CD4-positive, alpha-beta T cell (primary cell): ENCODE measurements at regions not wholly inside any gene's neighbourhood (a gene's known extent, or its start where the extent isn't known, plus 50 kb on each side); places are given as distances from the start of the nearest gene placed in this dataset.

Experiments used
- ATAC-seq: fragments of 200-7000 bp; cut with Tn5 transposase; one replicate; pipeline ENCODE4 v1.10.0; 2022; ENCODE audit warnings: mild to moderate bottlenecking; ENCODE audit not compliant: poor library complexity
- CTCF ChIA-PET: fragments of 350-600 bp; sonication (Branson Sonifier 250); formaldehyde crosslinking; loops from one replicate; lab custom pipeline; 2021; ENCODE audit warnings: antibody characterized with exemption, inconsistent platforms; lab: Charles Lee
- POLR2A ChIA-PET: fragments of 350-600 bp; sonication (Branson Sonifier 250); formaldehyde crosslinking; loops from one replicate; lab custom pipeline; 2021; ENCODE audit warnings: antibody characterized with exemption, inconsistent platforms; lab: Charles Lee
- DNase-seq, 14 experiments: peaks; one replicate each; pipeline ENCODE4 v3.0.0-alpha.2; 2013 to 2020; ENCODE audit warnings: mixed read lengths in 2 of 14
- H3K27ac ChIP-seq, 2 donors: one replicate each; pipeline versions ENCODE4 v1.5.1 to v1.7.0; 2013; ENCODE audit warnings: low read length in 2 of 2, low read depth in 1 of 2, mild to moderate bottlenecking in 1 of 2
- H3K27me3 ChIP-seq, 2 experiments: 1 replicate in 1 of 2; 2 replicates in 1 of 2; pipeline versions ENCODE4 v1.6.1 to v1.7.0; 2013; ENCODE audit warnings: low read length in 2 of 2, control low read depth in 1 of 2, mild to moderate bottlenecking in 1 of 2, moderate library complexity in 1 of 2; ENCODE audit not compliant: insufficient read depth in 2 of 2, control insufficient read depth in 1 of 2
- H3K36me3 ChIP-seq: one replicate; pipeline ENCODE4 v1.6.1; 2013; ENCODE audit warnings: low read length, control low read depth; ENCODE audit not compliant: insufficient read depth
- H3K4me1 ChIP-seq: one replicate; pipeline ENCODE4 v1.6.1; 2013; ENCODE audit warnings: low read length, control low read depth; ENCODE audit not compliant: insufficient read depth
- H3K4me3 ChIP-seq: one replicate; pipeline ENCODE4 v1.5.1; 2013; ENCODE audit warnings: mild to moderate bottlenecking, low read length, moderate library complexity
- H3K9me3 ChIP-seq, 2 experiments: 1 replicate in 1 of 2; 2 replicates in 1 of 2; pipeline versions ENCODE4 v1.6.1 to v1.7.0; 2013; ENCODE audit warnings: low read length in 2 of 2, mild to moderate bottlenecking in 2 of 2, control low read depth in 1 of 2, moderate library complexity in 1 of 2; ENCODE audit not compliant: control insufficient read depth in 1 of 2, insufficient read depth in 1 of 2
- H3K27ac Mint-ChIP-seq: one replicate; pipeline ENCODE4 v1.8.0; 2020; ENCODE audit warnings: mixed read lengths
- H3K27me3 Mint-ChIP-seq: one replicate; pipeline ENCODE4 v1.8.0; 2021; ENCODE audit warnings: mixed read lengths
- H3K36me3 Mint-ChIP-seq: one replicate; pipeline ENCODE4 v1.8.0; 2021; ENCODE audit warnings: low read depth, mixed read lengths
- H3K4me1 Mint-ChIP-seq: one replicate; pipeline ENCODE4 v1.8.0; 2021; ENCODE audit warnings: low read depth, mixed read lengths
- H3K4me3 Mint-ChIP-seq: one replicate; pipeline ENCODE4 v1.8.0; 2020; ENCODE audit warnings: mild to moderate bottlenecking, mixed read lengths
- H3K9me3 Mint-ChIP-seq: one replicate; pipeline ENCODE4 v1.8.0; 2020; ENCODE audit warnings: mixed read lengths
- CTCF ChIP-seq: fragments of 200-600 bp; IDR thresholded peaks from one replicate; pipeline ENCODE4 v1.8.0; 2022; ENCODE audit warnings: antibody characterized with exemption, mild to moderate bottlenecking
- intact Hi-C, 2 experiments: fragments of 100-400 bp; cut with DNase I in 1 of 2; cut with micrococcal nuclease in 1 of 2; formaldehyde crosslinking; loops; one replicate each; pipeline versions ENCODE4 v1.15.1 to v1.9.0; 2023 to 2025; cut with DNase I, micrococcal nuclease

DNA sequence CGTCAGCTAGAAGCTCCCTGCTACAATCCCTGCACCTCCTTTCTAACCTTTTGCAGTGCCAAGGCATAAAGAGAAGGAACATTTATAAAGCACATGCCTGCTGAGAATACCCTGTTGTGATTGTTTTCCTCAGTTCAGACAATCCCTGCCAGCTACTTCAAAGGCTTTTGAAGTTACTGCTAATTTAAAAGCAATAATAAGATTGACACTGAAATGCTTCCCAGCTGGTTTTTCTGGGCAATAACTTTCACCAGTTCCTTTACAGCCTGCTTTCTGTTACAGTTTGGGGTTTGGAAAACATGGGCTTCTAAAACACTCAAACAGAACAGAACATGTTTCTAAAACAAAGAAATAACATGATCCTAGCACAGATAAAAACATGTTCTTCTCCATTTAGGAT, 232.3 kb upstream of the CPEB2 start:
- H3K27me3 ChIP-seq, result peaks cover 0 to 4% of the 10 kb centered on the region in 2 experiments
- H3K27ac ChIP-seq, result no peak overlapping the region
- Mint-ChIP-seq H3K4me3 (no peak overlapping the region), H3K9me3 (no peaks in the 10 kb centered on the region), H3K27ac (no peak overlapping the region), H3K36me3 (no peaks in the 10 kb centered on the region), H3K4me1 (no peaks in the 10 kb centered on the region), H3K27me3 (peaks cover 28% of the 10 kb centered on the region)
- ChIA-PET POLR2A (no interaction called here), CTCF (no interaction called here)
- no peak for TF ChIP-seq CTCF
- no peak for DNase-seq
- H3K9me3 ChIP-seq, result no peaks in the 10 kb centered on the region
- no peaks in the 10 kb centered on the region for H3K36me3 ChIP-seq
- H3K4me3 ChIP-seq, result no peak overlapping the region
- H3K4me1 ChIP-seq, result no peaks in the 10 kb centered on the region
- ATAC-seq, result no peak
- intact Hi-C loops, result no loop called here

- CTCF ChIA-PET, result no interaction called here
- H3K4me3 Mint-ChIP-seq, result no peak overlapping the region
Measured at GRCh38 chr4:14771094-14771493, 231.2 kb upstream of the CPEB2 start.

DNA sequence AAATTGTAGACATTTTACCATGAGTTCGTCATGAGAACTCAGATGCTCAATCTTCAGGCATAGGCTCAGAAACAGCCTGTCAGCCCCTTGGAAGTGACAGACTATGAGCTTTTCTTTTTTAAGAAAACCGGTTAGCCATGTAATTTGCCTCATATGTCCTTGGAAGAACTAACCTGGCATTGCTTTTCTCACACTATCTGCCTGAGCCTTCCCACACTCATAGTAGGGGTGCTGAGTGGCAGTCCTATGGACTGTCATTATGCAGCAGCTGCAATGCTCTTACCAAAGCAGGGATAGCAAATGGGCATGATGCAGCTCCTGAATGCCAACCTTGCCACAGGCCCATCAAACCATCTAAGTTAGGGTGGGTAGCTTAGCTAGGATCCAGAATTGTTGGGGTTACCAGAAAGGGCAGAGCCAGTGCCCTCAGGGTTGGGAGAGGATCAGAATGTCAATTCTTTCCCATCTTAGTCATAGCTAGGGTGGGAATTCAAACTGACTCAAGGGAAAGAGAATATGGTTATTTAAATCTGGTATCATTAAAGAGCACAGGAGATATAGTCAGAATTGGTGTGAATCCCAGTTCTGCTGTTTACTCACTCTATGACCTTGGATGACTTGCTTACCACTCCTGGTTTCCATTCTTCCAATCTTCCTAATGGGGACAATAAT, 230.6 kb upstream of the CPEB2 start:
- Mint-ChIP-seq H3K27ac (no peak overlapping the region), H3K9me3 (no peaks in the 10 kb centered on the region), H3K36me3 (no peaks in the 10 kb centered on the region), H3K4me1 (no peaks in the 10 kb centered on the region), H3K27me3 (peaks cover 28% of the 10 kb centered on the region), H3K4me3 (no peak overlapping the region)
- H3K27ac ChIP-seq, result no peak overlapping the region
- H3K9me3 ChIP-seq, result no peaks in the 10 kb centered on the region
- no peak for ATAC-seq
- no peaks in the 10 kb centered on the region for H3K36me3 ChIP-seq
- peaks cover 0 to 4% of the 10 kb centered on the region in 2 experiments for H3K27me3 ChIP-seq
- intact Hi-C loops, result no loop called here
- no peak for DNase-seq
- TF ChIP-seq CTCF, result no peak
- POLR2A ChIA-PET, result no interaction called here
- CTCF ChIA-PET, result no interaction called here
- no peak overlapping the region for H3K4me3 ChIP-seq
- H3K4me1 ChIP-seq, result no peaks in the 10 kb centered on the region

More at GRCh38 chr4:14771094-14771493, 231.2 kb upstream of the CPEB2 start:
- POLR2A ChIA-PET, result no interaction called here
- intact Hi-C loops, result no loop called here
- H3K27ac ChIP-seq, result no peak overlapping the region
- H3K9me3 ChIP-seq, result no peaks in the 10 kb centered on the region
- TF ChIP-seq CTCF, result no peak
- Mint-ChIP-seq H3K36me3 (no peaks in the 10 kb centered on the region), H3K9me3 (no peaks in the 10 kb centered on the region), H3K27ac (no peak overlapping the region), H3K27me3 (peaks cover 28% of the 10 kb centered on the region), H3K4me1 (no peaks in the 10 kb centered on the region)
- H3K27me3 ChIP-seq, result peaks cover 0 to 4% of the 10 kb centered on the region in 2 experiments
- H3K4me3 ChIP-seq, result no peak overlapping the region
- DNase-seq, result no peak
- no peaks in the 10 kb centered on the region for H3K4me1 ChIP-seq
- no peak for ATAC-seq
- H3K36me3 ChIP-seq, result no peaks in the 10 kb centered on the region
